Adrenal gland (tissue), 9 donors: ENCODE measurements at regions not wholly inside any gene's neighbourhood (a gene's known extent, or its start where the extent isn't known, plus 50 kb on each side); places are given as distances from the start of the nearest gene placed in this dataset.
A peak's percentile ranks its signal among the peaks of the same experiment; 100 is the strongest.

Experiments
- DNase-seq, 7 donors: peaks; one replicate each; pipeline ENCODE4 v3.0.0-alpha.2; 2019 to 2020
- H3K27ac ChIP-seq, 5 donors: fragments of 200-600 bp; sonication (generic) in 4 of 5; 1 replicate in 3 of 5; 2 replicates in 2 of 5; pipeline versions ENCODE4 v1.5.1 to v1.8.0; 2016 to 2020; ENCODE audit warnings: mild to moderate bottlenecking in 1 of 5
- H3K27me3 ChIP-seq: fragments of 200-600 bp; 2 replicates; pipeline ENCODE4 v1.8.0; 2021
- H3K36me3 ChIP-seq, 2 donors: fragments of 200-600 bp; replicated peaks in 1 of 2; 1 replicate in 1 of 2; 2 replicates in 1 of 2; pipeline versions ENCODE4 v1.5.1 to v1.8.0; 2018 to 2022
- H3K4me1 ChIP-seq, 2 donors: fragments of 200-600 bp; replicated peaks in 1 of 2; 1 replicate in 1 of 2; 2 replicates in 1 of 2; pipeline versions ENCODE4 v1.5.1 to v1.8.0; 2018 to 2021
- H3K4me3 ChIP-seq, 4 donors: fragments of 200-600 bp; sonication (generic) in 3 of 4; one replicate each; pipeline ENCODE4 v1.5.1; 2016 to 2018
- H3K9me3 ChIP-seq, 3 donors: fragments of 200-600 bp; sonication (generic) in 1 of 3; replicated peaks in 1 of 3; 1 replicate in 2 of 3; 2 replicates in 1 of 3; pipeline versions ENCODE4 v1.5.1 to v1.8.0; 2016 to 2021
- CTCF ChIP-seq, 6 experiments: fragments of 450-650 bp in 4 of 6; fragments of 200-600 bp in 2 of 6; sonication (generic) in 1 of 6; IDR thresholded peaks; 1 replicate in 5 of 6; 2 replicates in 1 of 6; pipeline versions ENCODE4 v1.5.1 to v1.8.0; 2016 to 2021; ENCODE audit warnings: antibody characterized with exemption in 6 of 6, mild to moderate bottlenecking in 2 of 6, moderate library complexity in 1 of 6
- POLR2A ChIP-seq, 2 donors: fragments of 450-650 bp; IDR thresholded peaks; one replicate each; pipeline ENCODE4 v1.6.1; 2017; ENCODE audit warnings: antibody characterized with exemption in 2 of 2, mild to moderate bottlenecking in 2 of 2, moderate library complexity in 1 of 2
- WGBS, 4 donors: extraction: QIAGEN DNeasy Blood & Tissue Kit in 2 of 4; methylation state at CpG; one replicate each; pipeline versions ENCODE4 v1.1.5 to v1.1.7; 2013 to 2017; 5-methylcytosine and 5-hydroxymethylcytosine counted together
- intact Hi-C, 2 donors: fragments of 100-400 bp; cut with DNase I; formaldehyde crosslinking; loops; one replicate each; pipeline versions ENCODE4 v1.14.1 to v1.15.0; 2022 to 2023
- donor health status: healthy with polysubstance abuse.
- donor health status: Bipolar disorder and iron deficiency.
- donor health status: DM: yes; HTN: yes; CAD: no.
- donor health status: DM: no; HTN: no; CAD: no.
- donor health status: DM: no; HTN: no; CAD: no.

GRCh38 chr3:56672-57071, 139.9 kb upstream of the CHL1 start:
- Histone ChIP-seq H3K27ac (no peak overlapping the region), H3K4me3 (no peak overlapping the region), H3K9me3 (no peaks in the 10 kb centered on the region), H3K36me3 (no peaks in the 10 kb centered on the region), H3K27me3 (no peaks in the 10 kb centered on the region), H3K4me1 (no peaks in the 10 kb centered on the region)
- no peak for TF ChIP-seq CTCF (IDR thresholded peaks at IDR 0.05)
- DNase-seq, result no peak
- intact Hi-C loops, result no loop called here
- 68 to 72% (median 70%) methylated on average over 4 of the region's 4 CpGs for WGBS, 4 donors

- no peak overlapping the region for H3K4me3 ChIP-seq
- intact Hi-C loops, result no loop called here
- H3K27ac ChIP-seq, result no peak overlapping the region
- H3K27me3 ChIP-seq, result no peaks in the 10 kb centered on the region
- no peak for TF ChIP-seq CTCF (IDR thresholded peaks at IDR 0.05)
- TF ChIP-seq POLR2A (IDR thresholded peaks at IDR 0.05), result no peak
- H3K4me1 ChIP-seq, result no peaks in the 10 kb centered on the region
- H3K9me3 ChIP-seq, result no peaks in the 10 kb centered on the region
- WGBS, 4 donors, result 41 to 51% (median 49%) methylated on average over 7 of the region's 7 CpGs
- DNase-seq, result no peak
- no peaks in the 10 kb centered on the region for H3K36me3 ChIP-seq
Measured at GRCh38 chr3:59854-60253, 136.7 kb upstream of the CHL1 start.

- TF ChIP-seq POLR2A (IDR thresholded peaks at IDR 0.05) (no peak), CTCF (IDR thresholded peaks at IDR 0.05) (no peak)
- no peaks in the 10 kb centered on the region for H3K27me3 ChIP-seq
- DNase-seq, result no peak
- no peaks in the 10 kb centered on the region for H3K9me3 ChIP-seq
- intact Hi-C loops, result no loop called here
- H3K4me3 ChIP-seq, result no peak overlapping the region
- WGBS, 4 donors, result 60 to 66% (median 63%) methylated on average over 7 of the region's 7 CpGs
- H3K36me3 ChIP-seq, result no peaks in the 10 kb centered on the region
- H3K27ac ChIP-seq, result peak overlapping the region in 1 of 5 donors; percentile 16
- no peaks in the 10 kb centered on the region for H3K4me1 ChIP-seq
Measured at GRCh38 chr3:63095-63765, 133.3 kb upstream of the CHL1 start.

GRCh38 chr3:69690-70089, 126.9 kb upstream of the CHL1 start:
- peak in 2 of 7 donors; percentile 20 to 25 for DNase-seq
- peak overlapping the region in 1 of 5 donors; percentile 33 for H3K27ac ChIP-seq
- peaks cover 0 to 4% of the 10 kb centered on the region in 2 donors for H3K4me1 ChIP-seq
- no peaks in the 10 kb centered on the region for H3K36me3 ChIP-seq
- no peak overlapping the region for H3K4me3 ChIP-seq
- TF ChIP-seq POLR2A (IDR thresholded peaks at IDR 0.05), result no peak
- no peak for TF ChIP-seq CTCF (IDR thresholded peaks at IDR 0.05)
- no peaks in the 10 kb centered on the region for H3K27me3 ChIP-seq
- no peaks in the 10 kb centered on the region for H3K9me3 ChIP-seq
- 50 to 57% (median 53%) methylated on average over 1 of the region's 1 CpG for WGBS, 4 donors
- intact Hi-C loops, result no loop called here
